GM12878 (cell line): ENCODE measurements at regions not wholly inside any gene's neighbourhood (a gene's known extent, or its start where the extent isn't known, plus 50 kb on each side); places are given as distances from the start of the nearest gene placed in this dataset.

Source experiments
- ATAC-seq: fragments of 200-7000 bp; cut with Tn5 transposase; 3 replicates; pipeline ENCODE4 v1.9.1; 2020; ENCODE audit warnings: mild to moderate bottlenecking, moderate library complexity
- BruUV-seq: library from RNA; stranded (reverse); fragments of 400-500 nt; replicated peaks from 2 replicates; lab custom pipeline; 2021; lab: Mats Ljungman, UMichigan
- CTCF ChIA-PET: fragments of 300-600 bp; sonication (Branson Sonifier 250); formaldehyde crosslinking; extraction: SDS; loops from one replicate; lab custom pipeline; 2021; ENCODE audit warnings: inconsistent platforms; lab: Yijun Ruan, JAX
- POLR2A ChIA-PET: fragments of 350-600 bp; formaldehyde crosslinking; extraction: SDS; loops from one replicate; lab custom pipeline; 2021; ENCODE audit warnings: inconsistent platforms; lab: Charles Lee
- RAD21 ChIA-PET: fragments of 300-600 bp; sonication (Branson Sonifier 250); formaldehyde crosslinking; loops from one replicate; lab custom pipeline; 2023; ENCODE audit warnings: antibody characterized with exemption; ENCODE audit not compliant: unreplicated experiment; lab: Charles Lee
- SMC1A ChIA-PET: fragments of 300-600 bp; sonication (Branson Sonifier 250); formaldehyde crosslinking; loops from one replicate; lab custom pipeline; 2023; ENCODE audit not compliant: unreplicated experiment, uncharacterized antibody; lab: Charles Lee
- DNase-seq: peaks from one replicate; pipeline ENCODE4 v3.0.0-alpha.2; 2011; ENCODE audit warnings: low read depth, low spot score
- FAIRE-seq: peaks from 3 replicates; lab custom pipeline; 2011; peaks lifted over from hg19 to GRCh38; lab: Jason Lieb, UNC
- H2AFZ ChIP-seq: 2 replicates; pipeline ENCODE4 v1.6.0; 2011; ENCODE audit warnings: low read depth, low read length, control low read depth; ENCODE audit not compliant: control insufficient read depth
- H3K27ac ChIP-seq: 2 replicates; pipeline ENCODE4 v1.5.1; 2011; ENCODE audit warnings: control low read depth; ENCODE audit not compliant: control insufficient read depth, insufficient read depth
- H3K27me3 ChIP-seq, 2 experiments: replicated peaks in 1 of 2; 2 replicates each; pipeline versions ENCODE4 v1.6.0 to v1.6.1; 2011; ENCODE audit warnings: low read length in 1 of 2; ENCODE audit not compliant: control insufficient read depth in 2 of 2, insufficient read depth in 2 of 2
- H3K36me3 ChIP-seq, 2 experiments: 2 replicates each; pipeline ENCODE4 v1.5.1; 2011; ENCODE audit warnings: low read length in 1 of 2; ENCODE audit not compliant: control insufficient read depth in 2 of 2, insufficient read depth in 2 of 2
- H3K4me1 ChIP-seq: 2 replicates; pipeline ENCODE4 v1.6.1; 2011; ENCODE audit warnings: mild to moderate bottlenecking, low read length, moderate library complexity, mixed read lengths; ENCODE audit not compliant: control insufficient read depth, insufficient read depth
- H3K4me2 ChIP-seq: 2 replicates; pipeline ENCODE4 v1.6.0; 2011; ENCODE audit warnings: control low read depth; ENCODE audit not compliant: control insufficient read depth, insufficient read depth
- H3K4me3 ChIP-seq: fragments of 200-600 bp; sonication (generic); 2 replicates; pipeline ENCODE4 v1.5.1; 2016
- H3K79me2 ChIP-seq: 2 replicates; pipeline ENCODE4 v1.6.0; 2011; ENCODE audit warnings: low read length; ENCODE audit not compliant: control insufficient read depth, insufficient read depth
- H3K9ac ChIP-seq: 2 replicates; pipeline ENCODE4 v1.8.0; 2011; ENCODE audit warnings: low read length, control low read depth, mixed read lengths; ENCODE audit not compliant: control insufficient read depth, insufficient read depth
- H3K9me3 ChIP-seq: replicated peaks from 3 replicates; pipeline ENCODE4 v1.5.1; 2011; ENCODE audit warnings: mild to moderate bottlenecking, low read length; ENCODE audit not compliant: control insufficient read depth, insufficient read depth
- H4K20me1 ChIP-seq: 2 replicates; pipeline ENCODE4 v1.6.0; 2011; ENCODE audit not compliant: control insufficient read depth, insufficient read depth
- CBX3 ChIP-seq: fragments of 200-600 bp; sonication (generic); IDR thresholded peaks from 2 replicates; pipeline ENCODE4 v1.6.1; 2016; ENCODE audit warnings: low read depth, borderline replicate concordance
- E2F8 ChIP-seq: fragments of 450-650 bp; IDR thresholded peaks from 2 replicates; pipeline ENCODE4 v1.6.1; 2018; ENCODE audit warnings: mild to moderate bottlenecking, low read depth, moderate library complexity; ENCODE audit not compliant: partially characterized antibody
- JUNB ChIP-seq: IDR thresholded peaks from 2 replicates; pipeline ENCODE4 v1.6.1; 2016; ENCODE audit warnings: antibody characterized with exemption, mild to moderate bottlenecking
- KDM1A ChIP-seq: fragments of 200-600 bp; sonication (generic); IDR thresholded peaks from 2 replicates; pipeline ENCODE4 v1.6.1; 2016; ENCODE audit warnings: borderline replicate concordance
- MEF2A ChIP-seq: IDR thresholded peaks from 2 replicates; pipeline ENCODE4 v1.6.1; 2011; ENCODE audit warnings: low read depth, mild to moderate bottlenecking, low read length, moderate library complexity; ENCODE audit not compliant: insufficient read depth
- NFYA ChIP-seq: IDR thresholded peaks from 2 replicates; pipeline ENCODE4 v1.6.1; 2011; ENCODE audit warnings: low read depth, mild to moderate bottlenecking, low read length, improper control_type of control experiment, borderline replicate concordance
- NR2F1 ChIP-seq: fragments of 450-650 bp; conservative IDR thresholded peaks from 2 replicates; pipeline ENCODE4 v1.6.1; 2017; ENCODE audit warnings: mild to moderate bottlenecking
- POLR2AphosphoS5 ChIP-seq: IDR thresholded peaks from 2 replicates; pipeline ENCODE4 v1.6.1; 2011; ENCODE audit warnings: mild to moderate bottlenecking, low read length, inconsistent platforms
- PRDM15 ChIP-seq: fragments of 450-650 bp; formaldehyde crosslinking; IDR thresholded peaks from 2 replicates; pipeline ENCODE4 v1.4.0; 2020; ENCODE audit warnings: mild to moderate bottlenecking, moderate library complexity
- SKIL ChIP-seq: fragments of 450-650 bp; IDR thresholded peaks from 2 replicates; pipeline ENCODE4 v1.6.1; 2017; ENCODE audit warnings: mild to moderate bottlenecking, low read depth, inconsistent platforms; ENCODE audit not compliant: poor library complexity, severe bottlenecking
- SP1 ChIP-seq: IDR thresholded peaks from one replicate; pipeline ENCODE4 v1.6.1; 2011; ENCODE audit warnings: low read depth, low read length
- TBL1XR1 ChIP-seq: IDR thresholded peaks from 2 replicates; pipeline ENCODE4 v1.6.1; 2012; ENCODE audit warnings: low read depth, low read length, improper control_type of control experiment
- ZNF384 ChIP-seq: IDR thresholded peaks from 2 replicates; pipeline ENCODE4 v1.6.1; 2012; ENCODE audit warnings: low read depth, mild to moderate bottlenecking, low read length, improper control_type of control experiment, borderline replicate concordance
- whole genome bisulfite sequencing: methylation state at CpG from one replicate; pipeline ENCODE4 v1.1.6; 2016; ENCODE audit warnings: low lambda C conversion rate; ENCODE audit not compliant: insufficient replicate concordance, insufficient coverage; ENCODE audit errors: missing lambda C conversion rate; 5-methylcytosine and 5-hydroxymethylcytosine counted together
- in situ Hi-C: fragments of 300-500 bp; cut with MboI; formaldehyde crosslinking; loops from 9 replicates; pipeline ENCODE4 v1.14.3; 2018; ENCODE audit warnings: mixed read lengths
- intact Hi-C: fragments of 100-400 bp; cut with micrococcal nuclease; formaldehyde crosslinking; loops from one replicate; pipeline ENCODE4 v1.14.2; 2022; ENCODE audit not compliant: unreplicated experiment
- TF ChIP-seq, protein P1 (sequence below): fragments of 450-650 bp; conservative IDR thresholded peaks from 2 replicates; pipeline ENCODE4 v1.6.1; 2017; ENCODE audit warnings: mild to moderate bottlenecking, moderate library complexity

GRCh38 chr12:89062996-89063395, 289.3 kb downstream of the DUSP6 start:
- intact Hi-C loops = no loop called here
- TF ChIP-seq E2F8 (no peak), SKIL (no peak), ZNF384 (no peak), JUNB (no peak), SP1 (no peak), PRDM15 (CRISPR knock-in tag) (no peak), TBL1XR1 (no peak), MEF2A (no peak), NR2F1 (no peak), CBX3 (no peak), KDM1A (no peak), NFYA (no peak), POLR2AphosphoS5 (no peak)
- TF ChIP-seq, protein P1, sequence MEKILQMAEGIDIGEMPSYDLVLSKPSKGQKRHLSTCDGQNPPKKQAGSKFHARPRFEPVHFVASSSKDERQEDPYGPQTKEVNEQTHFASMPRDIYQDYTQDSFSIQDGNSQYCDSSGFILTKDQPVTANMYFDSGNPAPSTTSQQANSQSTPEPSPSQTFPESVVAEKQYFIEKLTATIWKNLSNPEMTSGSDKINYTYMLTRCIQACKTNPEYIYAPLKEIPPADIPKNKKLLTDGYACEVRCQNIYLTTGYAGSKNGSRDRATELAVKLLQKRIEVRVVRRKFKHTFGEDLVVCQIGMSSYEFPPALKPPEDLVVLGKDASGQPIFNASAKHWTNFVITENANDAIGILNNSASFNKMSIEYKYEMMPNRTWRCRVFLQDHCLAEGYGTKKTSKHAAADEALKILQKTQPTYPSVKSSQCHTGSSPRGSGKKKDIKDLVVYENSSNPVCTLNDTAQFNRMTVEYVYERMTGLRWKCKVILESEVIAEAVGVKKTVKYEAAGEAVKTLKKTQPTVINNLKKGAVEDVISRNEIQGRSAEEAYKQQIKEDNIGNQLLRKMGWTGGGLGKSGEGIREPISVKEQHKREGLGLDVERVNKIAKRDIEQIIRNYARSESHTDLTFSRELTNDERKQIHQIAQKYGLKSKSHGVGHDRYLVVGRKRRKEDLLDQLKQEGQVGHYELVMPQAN = no peak

More at GRCh38 chr12:89062996-89063395, 289.3 kb downstream of the DUSP6 start:
- H3K79me2 ChIP-seq = no peaks in the 10 kb centered on the region
- WGBS = 0% methylated on average over 2 of the region's 2 CpGs
- FAIRE-seq = no peak
- POLR2A ChIA-PET = no interaction called here
- H3K36me3 ChIP-seq = no peaks in the 10 kb centered on the region
- H3K4me3 ChIP-seq = no peak overlapping the region
- no peak overlapping the region for H2AFZ ChIP-seq
- H3K9ac ChIP-seq = no peak overlapping the region
- SMC1A ChIA-PET = interaction anchor here (0.7 to 1.0 kb wide), 2 partner anchors 16 to 403 kb away, joined by 3 read pairs; no protein-coding TSS in a partner anchor
- DNase-seq = no peak
- H4K20me1 ChIP-seq = no peaks in the 10 kb centered on the region
- CTCF ChIA-PET = interaction anchor here (0.6 kb wide), 1 partner anchor 44 kb away, joined by 3 read pairs; no protein-coding TSS in a partner anchor
- no peak overlapping the region for H3K27ac ChIP-seq
- no peaks in the 10 kb centered on the region for H3K27me3 ChIP-seq
- no peak overlapping the region for H3K4me2 ChIP-seq
- H3K4me1 ChIP-seq = no peaks in the 10 kb centered on the region
- ATAC-seq = no peak
- in situ Hi-C loops = no loop called here
- RAD21 ChIA-PET = interaction anchor here (0.9 kb wide), 1 partner anchor 10 kb away, joined by 3 read pairs; no protein-coding TSS in a partner anchor
- BruUV-seq = no TSS peak
- H3K9me3 ChIP-seq = no peaks in the 10 kb centered on the region
